Stimulated activated CD4-positive, alpha-beta T cell treated with anti-CD3 and anti-CD28 coated beads, TNF-alpha, amount 100 ng/mL, for 1 hour (primary cell): ENCODE measurements at regions not wholly inside any gene's neighbourhood (a gene's known extent, or its start where the extent isn't known, plus 50 kb on each side); places are given as distances from the start of the nearest gene placed in this dataset.

Experiments used
- DNase-seq, 3 donors: peaks; one replicate each; pipeline ENCODE4 v3.0.0-alpha.2; 2020; ENCODE audit warnings: low read depth in 3 of 3, low spot score in 1 of 3

- DNase-seq, result no peak
Measured at GRCh38 chr10:78975926-78976325, 92.8 kb upstream of the ZMIZ1 start.

DNA sequence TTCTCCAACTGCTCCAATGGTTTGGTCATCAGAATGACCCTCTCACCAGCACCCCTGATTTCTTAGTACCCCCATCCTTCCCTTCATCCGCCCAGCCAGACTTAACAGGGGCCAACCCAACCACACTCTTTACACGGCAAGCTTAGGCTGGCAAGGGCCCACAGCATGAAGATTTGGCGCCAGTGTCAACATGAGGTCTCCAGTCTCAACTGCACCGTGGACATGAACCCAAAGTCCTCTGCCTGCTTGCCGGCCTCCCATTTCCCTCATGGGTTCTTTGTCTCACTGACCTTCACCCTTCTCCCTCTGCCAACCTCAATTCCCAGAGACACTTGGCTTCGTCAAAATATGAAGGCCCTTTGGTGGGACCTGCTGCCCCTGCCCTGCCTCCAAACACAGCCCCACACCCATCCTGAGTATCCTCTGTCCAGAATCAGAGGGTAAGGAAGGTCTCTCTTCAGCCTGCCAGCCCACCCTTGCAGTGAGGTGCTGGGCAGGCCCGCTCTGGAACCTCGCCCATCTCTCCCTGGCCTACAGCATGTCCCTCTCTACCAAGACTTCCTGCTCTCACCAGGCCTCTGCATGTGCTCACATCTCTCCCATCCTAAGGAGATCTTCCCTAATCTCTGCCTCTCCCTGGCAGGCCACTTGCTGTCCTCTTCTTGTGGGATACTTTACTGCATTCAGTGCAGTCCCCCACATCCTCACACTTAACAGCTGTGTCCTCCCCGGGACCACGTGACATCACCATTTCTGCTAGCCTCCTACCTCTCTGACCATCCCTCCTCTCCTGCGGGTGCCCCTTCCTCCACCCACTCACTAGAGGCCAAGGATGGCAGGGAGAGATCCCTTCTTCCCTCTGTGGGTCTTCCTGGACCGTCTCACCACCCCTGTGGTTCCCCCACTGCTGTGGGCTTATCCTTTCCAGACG, 91.7 kb upstream of the ZMIZ1 start:
- no peak for DNase-seq

GRCh38 chr10:78979938-78980337, 88.8 kb upstream of the ZMIZ1 start:
- no peak for DNase-seq

- DNase-seq, result no peak
Measured at GRCh38 chr10:78980354-78980753, 88.4 kb upstream of the ZMIZ1 start.

- DNase-seq, result no peak
Measured at GRCh38 chr10:78980815-78981214, 88.0 kb upstream of the ZMIZ1 start.

GRCh38 chr10:78981257-78981969, 87.4 kb upstream of the ZMIZ1 start:
- DNase-seq, result no peak

GRCh38 chr10:78981970-78982281, 86.8 kb upstream of the ZMIZ1 start:
- DNase-seq, result no peak

DNA sequence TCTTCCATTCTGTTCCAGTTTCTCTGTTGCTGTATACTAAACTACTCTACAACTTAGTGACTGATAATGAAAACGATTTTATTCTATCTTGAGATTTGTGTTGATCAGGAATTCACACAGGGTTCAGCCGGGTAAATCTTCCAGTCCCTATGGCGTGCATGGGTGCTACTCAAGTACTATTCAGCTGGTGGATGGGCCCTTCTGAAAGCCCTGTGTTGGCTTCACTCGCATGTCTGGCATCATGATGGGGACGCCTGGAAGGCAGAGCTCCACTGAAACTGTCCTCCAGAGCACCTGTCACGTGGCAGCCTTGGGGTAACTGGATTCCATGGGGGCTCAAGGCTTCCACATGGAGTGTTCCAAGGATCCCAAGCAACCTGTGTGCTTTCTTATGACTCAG, 86.0 kb upstream of the ZMIZ1 start:
- DNase-seq, result no peak

- no peak for DNase-seq
Measured at GRCh38 chr10:78983608-78984007, 85.2 kb upstream of the ZMIZ1 start.

- DNase-seq, result no peak
Measured at GRCh38 chr10:78985973-78986818, 82.6 kb upstream of the ZMIZ1 start.

GRCh38 chr10:78991187-78991586, 77.6 kb upstream of the ZMIZ1 start:
- no peak for DNase-seq

DNA sequence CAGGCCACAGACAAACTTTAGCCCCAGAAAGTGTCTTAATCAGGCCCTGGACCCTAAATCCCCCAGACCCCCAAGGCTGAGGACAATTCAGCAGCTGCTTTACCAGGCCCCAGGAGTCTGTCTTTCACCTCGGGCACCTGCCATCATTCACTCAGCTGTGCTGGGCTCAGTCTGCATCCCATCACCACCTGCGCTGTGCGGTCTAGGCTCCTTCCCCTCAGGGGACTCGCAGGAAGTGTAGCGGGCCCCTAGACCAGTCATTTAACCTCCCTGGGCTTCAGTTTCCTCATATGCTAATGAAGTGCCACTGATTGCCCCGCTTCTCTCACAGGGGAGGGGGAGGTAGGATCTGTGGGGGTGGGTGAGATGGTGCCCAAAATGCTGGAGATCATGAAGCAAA, 76.4 kb upstream of the ZMIZ1 start:
- DNase-seq, result no peak

GRCh38 chr10:78993261-78993945, 75.4 kb upstream of the ZMIZ1 start:
- no peak for DNase-seq

DNA sequence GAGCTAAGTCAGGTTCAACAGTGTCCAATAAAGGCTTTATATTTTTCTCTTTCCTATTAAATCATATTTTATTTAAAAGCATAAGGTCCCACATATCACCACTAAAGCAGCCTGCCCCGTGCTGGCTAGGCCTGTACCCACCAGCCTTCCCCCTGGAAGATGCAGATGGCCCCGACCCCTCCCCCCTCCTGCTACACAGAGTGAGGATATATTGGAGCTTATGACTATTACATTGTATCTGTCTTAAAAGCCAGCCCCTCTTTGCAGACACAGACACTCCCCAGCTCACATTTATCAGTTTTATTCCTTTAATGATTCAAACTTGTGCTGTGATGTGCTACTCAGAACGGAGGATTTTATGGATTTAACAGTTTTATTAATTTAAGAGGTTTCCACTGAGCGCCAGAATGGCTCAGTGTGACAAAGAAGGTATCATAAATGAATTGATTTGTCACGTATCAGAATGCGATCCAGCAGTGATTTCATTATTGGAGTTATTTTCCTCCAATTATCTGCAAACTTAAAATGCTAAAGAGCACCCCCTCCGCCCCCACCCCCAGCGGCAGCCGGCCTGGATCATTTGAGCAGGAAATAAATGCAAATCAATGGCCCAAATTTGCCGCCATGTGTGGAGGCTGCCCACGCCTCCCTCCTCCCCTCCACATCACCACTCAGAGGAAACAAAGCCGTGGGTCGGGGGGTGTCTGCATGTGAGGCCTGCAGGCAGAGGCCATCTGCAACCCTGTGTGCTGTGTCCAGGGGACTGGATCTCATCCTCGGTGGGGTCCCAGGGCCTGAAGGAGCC, 72.6 kb upstream of the ZMIZ1 start:
- no peak for DNase-seq

GRCh38 chr10:78996792-78997129, 72.0 kb upstream of the ZMIZ1 start:
- no peak for DNase-seq

DNA sequence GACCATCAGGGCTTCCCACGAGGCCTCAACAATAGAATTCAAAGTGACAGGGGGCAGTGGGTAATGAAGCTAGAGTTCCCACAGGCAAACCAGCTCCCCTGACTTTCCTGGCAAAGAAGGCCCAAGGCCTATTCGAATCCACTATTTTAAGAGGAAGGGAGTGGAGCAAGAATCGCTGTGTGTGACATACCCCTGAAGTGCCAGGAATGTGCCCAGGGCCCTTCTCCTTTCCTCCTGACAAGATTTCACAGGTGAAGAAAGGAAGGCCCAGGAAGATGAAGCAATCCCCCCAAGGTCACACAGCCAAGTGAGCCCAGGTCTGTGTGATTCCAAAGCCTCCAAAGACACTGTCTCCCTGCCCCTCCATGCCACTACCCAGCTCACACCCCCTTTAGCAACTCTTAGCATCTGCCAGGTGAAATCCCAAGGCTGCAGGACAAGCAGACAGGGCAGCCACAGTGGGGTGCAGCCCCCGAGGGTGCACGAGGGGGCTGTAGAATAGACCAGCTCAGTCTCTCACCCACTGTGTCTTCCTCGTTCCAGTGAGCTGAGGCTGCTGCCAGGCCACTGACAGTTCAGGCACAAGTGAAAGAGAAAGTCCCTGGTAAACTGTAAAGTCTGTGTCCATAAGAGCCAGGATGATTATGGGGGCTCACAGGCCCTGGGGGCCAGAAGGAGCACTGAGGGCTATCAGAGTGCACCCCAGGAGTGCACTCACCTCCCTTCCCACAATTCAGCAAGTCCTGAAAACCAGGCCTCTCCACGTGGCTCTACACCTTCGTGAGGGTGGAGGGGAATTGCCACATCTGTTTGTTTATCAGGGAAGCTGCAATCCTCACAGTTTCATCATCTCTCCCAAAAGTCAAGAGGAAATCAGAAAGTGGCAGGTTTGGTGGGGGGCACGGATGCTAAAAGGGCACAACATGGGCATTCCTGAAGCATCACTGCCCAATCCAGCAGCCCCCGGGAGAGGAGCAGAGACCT, 70.8 kb upstream of the ZMIZ1 start:
- no peak for DNase-seq

- no peak for DNase-seq
Measured at GRCh38 chr10:79001082-79001885, 67.5 kb upstream of the ZMIZ1 start.

- DNase-seq, result no peak
Measured at GRCh38 chr10:79002336-79002735, 66.4 kb upstream of the ZMIZ1 start.
